ENCODE measurements at regions not wholly inside any gene's neighbourhood (a gene's known extent, or its start where the extent isn't known, plus 50 kb on each side); places are given as distances from the start of the nearest gene placed in this dataset.

DNA sequence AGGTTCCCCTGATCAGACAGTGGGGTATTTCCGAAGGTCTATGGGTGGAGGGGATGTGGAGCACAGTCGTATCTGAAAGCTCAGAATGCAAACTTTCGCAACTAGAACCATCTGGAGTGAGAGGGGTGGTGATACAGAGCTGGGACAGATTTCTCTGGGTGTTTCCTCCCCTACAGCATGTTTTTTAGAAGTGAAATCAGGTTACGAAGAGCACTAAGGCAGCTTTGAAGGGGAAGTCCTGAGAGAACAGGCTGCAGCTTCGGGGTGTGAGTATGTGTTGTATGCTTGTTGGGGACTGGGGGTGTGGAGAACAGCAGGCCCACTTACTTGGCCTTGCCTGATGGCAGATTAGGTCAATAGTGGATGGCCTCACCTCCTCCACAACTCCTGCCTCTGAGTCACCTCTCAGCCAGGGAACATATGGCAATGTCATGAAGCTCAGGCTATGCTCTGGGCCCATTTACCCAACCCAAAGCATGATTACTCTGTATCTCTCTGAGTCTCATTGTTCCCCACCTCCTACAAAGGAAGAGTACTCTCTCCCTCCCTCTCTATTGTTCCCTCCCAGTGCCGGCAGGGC lies 107.2 kb upstream of the RASGRP1 start:
- TF ChIP-seq CTCF (IDR thresholded peaks at IDR 0.05; ENCODE audit: low read length) (no peak), EZH2 (IDR thresholded peaks at IDR 0.05; ENCODE audit: borderline replicate concordance, low read length) (no peak)
